Liver (tissue), 8 donors: ENCODE measurements at regions not wholly inside any gene's neighbourhood (a gene's known extent, or its start where the extent isn't known, plus 50 kb on each side); places are given as distances from the start of the nearest gene placed in this dataset.

Source experiments
- DNase-seq: peaks from one replicate; pipeline ENCODE4 v3.0.0-alpha.2; 2017; ENCODE audit warnings: low spot score
- H3K27ac ChIP-seq, 2 donors: one replicate each; pipeline ENCODE4 v1.7.0; 2013; ENCODE audit warnings: inconsistent platforms in 2 of 2, low read length in 2 of 2, control low read depth in 1 of 2, low read depth in 1 of 2, mild to moderate bottlenecking in 1 of 2
- H3K27me3 ChIP-seq, 4 donors: one replicate each; pipeline versions ENCODE4 v1.6.1 to v1.7.0; 2013; ENCODE audit warnings: low read length in 3 of 4, inconsistent platforms in 1 of 4, mild to moderate bottlenecking in 1 of 4, moderate library complexity in 1 of 4; ENCODE audit not compliant: control insufficient read depth in 4 of 4, insufficient read depth in 4 of 4
- H3K36me3 ChIP-seq, 4 donors: one replicate each; pipeline versions ENCODE4 v1.6.1 to v1.7.0; 2013; ENCODE audit warnings: low read length in 3 of 4, mild to moderate bottlenecking in 3 of 4, low read depth in 1 of 4, moderate library complexity in 1 of 4; ENCODE audit not compliant: control insufficient read depth in 4 of 4, insufficient read depth in 3 of 4
- H3K4me1 ChIP-seq, 4 donors: one replicate each; pipeline versions ENCODE4 v1.6.1 to v1.7.0; 2013; ENCODE audit warnings: low read length in 3 of 4, mild to moderate bottlenecking in 3 of 4, moderate library complexity in 1 of 4; ENCODE audit not compliant: control insufficient read depth in 4 of 4, insufficient read depth in 4 of 4
- H3K4me3 ChIP-seq, 3 donors: one replicate each; pipeline versions ENCODE4 v1.6.1 to v1.7.0; 2013; ENCODE audit warnings: low read length in 3 of 3, control low read depth in 1 of 3, low read depth in 1 of 3, mild to moderate bottlenecking in 1 of 3
- H3K9ac ChIP-seq, 2 donors: one replicate each; pipeline ENCODE4 v1.7.0; 2013; ENCODE audit warnings: low read length in 2 of 2, mild to moderate bottlenecking in 2 of 2, moderate library complexity in 2 of 2, control low read depth in 1 of 2, low read depth in 1 of 2
- H3K9me3 ChIP-seq, 4 donors: one replicate each; pipeline versions ENCODE4 v1.6.1 to v1.7.0; 2013; ENCODE audit warnings: low read length in 3 of 4; ENCODE audit not compliant: control insufficient read depth in 4 of 4
- EGR1 ChIP-seq, 2 donors: IDR thresholded peaks; 2 replicates each; pipeline ENCODE4 v1.6.1; 2016 to 2018; ENCODE audit warnings: antibody characterized with exemption in 2 of 2, low read depth in 2 of 2
- FOXA1 ChIP-seq: IDR thresholded peaks from 2 replicates; pipeline ENCODE4 v1.6.1; 2016; ENCODE audit warnings: antibody characterized with exemption
- FOXA2 ChIP-seq: IDR thresholded peaks from 2 replicates; pipeline ENCODE4 v1.6.1; 2016; ENCODE audit warnings: antibody characterized with exemption
- GABPA ChIP-seq, 2 donors: IDR thresholded peaks in 1 of 2; conservative IDR thresholded peaks in 1 of 2; 2 replicates each; pipeline ENCODE4 v1.6.1; 2016; ENCODE audit warnings: antibody characterized with exemption in 2 of 2, mild to moderate bottlenecking in 1 of 2, moderate library complexity in 1 of 2
- HNF4A ChIP-seq, 2 donors: conservative IDR thresholded peaks; 2 replicates each; pipeline ENCODE4 v1.6.1; 2016; ENCODE audit warnings: antibody characterized with exemption in 2 of 2, mild to moderate bottlenecking in 2 of 2
- JUND ChIP-seq, 2 donors: IDR thresholded peaks; 2 replicates each; pipeline ENCODE4 v1.6.1; 2016; ENCODE audit warnings: antibody characterized with exemption in 2 of 2
- NR2F2 ChIP-seq: IDR thresholded peaks from 2 replicates; pipeline ENCODE4 v1.6.1; 2016; ENCODE audit warnings: antibody characterized with exemption
- RAD21 ChIP-seq, 2 donors: IDR thresholded peaks; 2 replicates each; pipeline ENCODE4 v1.6.1; 2016; ENCODE audit warnings: antibody characterized with exemption in 2 of 2, mild to moderate bottlenecking in 2 of 2
- RXRA ChIP-seq, 2 donors: IDR thresholded peaks; 2 replicates each; pipeline ENCODE4 v1.6.1; 2017 to 2018; ENCODE audit warnings: antibody characterized with exemption in 2 of 2, mild to moderate bottlenecking in 1 of 2
- SP1 ChIP-seq: IDR thresholded peaks from 2 replicates; pipeline ENCODE4 v1.6.1; 2018; ENCODE audit warnings: antibody characterized with exemption, mild to moderate bottlenecking
- TAF1 ChIP-seq: conservative IDR thresholded peaks from 2 replicates; pipeline ENCODE4 v1.6.1; 2016; ENCODE audit warnings: antibody characterized with exemption, mild to moderate bottlenecking
- WGBS: extraction: QIAGEN DNeasy Blood & Tissue Kit; methylation state at CpG from one replicate; pipeline ENCODE4 v1.1.7; 2013; 5-methylcytosine and 5-hydroxymethylcytosine counted together
- TF ChIP-seq, protein P1 (sequence below): IDR thresholded peaks from 2 replicates; pipeline ENCODE4 v1.6.1; 2016; ENCODE audit warnings: antibody characterized with exemption
- TF ChIP-seq, protein P2 (sequence below): IDR thresholded peaks from 2 replicates; pipeline ENCODE4 v1.6.1; 2016; ENCODE audit warnings: antibody characterized with exemption, mild to moderate bottlenecking
- TF ChIP-seq, protein P3 (sequence below): fragments of 150-350 bp; IDR thresholded peaks from 2 replicates; pipeline ENCODE4 v1.5.1; 2017; ENCODE audit warnings: improper control_type of control experiment, low read depth, low read length; ENCODE audit not compliant: missing input control
- TF ChIP-seq, protein P4 (sequence below): IDR thresholded peaks from 2 replicates; pipeline ENCODE4 v1.6.1; 2016; ENCODE audit warnings: antibody characterized with exemption
- TF ChIP-seq, protein P5 (sequence below): IDR thresholded peaks from 2 replicates; pipeline ENCODE4 v1.6.1; 2016; ENCODE audit warnings: antibody characterized with exemption
- donor health status: healthy.
- donor health status: healthy.
- donor health status: healthy.
- donor health status: healthy.
- donor health status: healthy.

DNA sequence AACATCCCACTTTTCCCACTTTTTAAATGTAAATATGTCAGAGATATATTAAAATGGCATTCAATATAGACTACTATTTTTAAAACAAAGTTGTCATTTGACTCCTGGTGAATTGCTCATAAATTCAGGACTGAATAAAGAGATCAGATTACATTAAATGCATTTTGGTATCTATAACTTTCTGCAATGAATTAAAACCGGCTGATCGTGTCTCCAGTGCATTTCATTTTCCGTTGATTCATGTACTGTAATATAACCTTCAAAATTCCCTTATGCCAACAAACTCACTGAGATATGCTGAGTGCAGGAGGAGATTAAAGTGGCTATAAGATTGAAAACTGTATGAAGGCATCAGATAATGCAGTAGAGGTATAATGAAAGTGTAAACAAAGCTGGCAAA is 361.1 kb upstream of the CDIN1 start:
- Histone ChIP-seq H3K27ac (no peak overlapping the region), H3K9me3 (peaks cover 0 to 8% (median 5%) of the 10 kb centered on the region in 4 donors), H3K27me3 (no peaks in the 10 kb centered on the region), H3K36me3 (no peaks in the 10 kb centered on the region), H3K9ac (no peak overlapping the region), H3K4me1 (no peaks in the 10 kb centered on the region), H3K4me3 (no peak overlapping the region)
- TF ChIP-seq FOXA2 (no peak), HNF4A (conservative IDR thresholded peaks at IDR 0.05) (no peak), FOXA1 (no peak), RAD21 (IDR thresholded peaks at IDR 0.05) (no peak), TAF1 (no peak), SP1 (no peak), EGR1 (IDR thresholded peaks at IDR 0.05; ENCODE audit: low read depth in 2 of 2) (no peak), GABPA (IDR thresholded peaks at IDR 0.05 in 1 of 2, conservative IDR thresholded peaks at IDR 0.05 in 1 of 2) (no peak), JUND (IDR thresholded peaks at IDR 0.05) (no peak), NR2F2 (no peak), RXRA (IDR thresholded peaks at IDR 0.05) (no peak)
- TF ChIP-seq, protein P1, sequence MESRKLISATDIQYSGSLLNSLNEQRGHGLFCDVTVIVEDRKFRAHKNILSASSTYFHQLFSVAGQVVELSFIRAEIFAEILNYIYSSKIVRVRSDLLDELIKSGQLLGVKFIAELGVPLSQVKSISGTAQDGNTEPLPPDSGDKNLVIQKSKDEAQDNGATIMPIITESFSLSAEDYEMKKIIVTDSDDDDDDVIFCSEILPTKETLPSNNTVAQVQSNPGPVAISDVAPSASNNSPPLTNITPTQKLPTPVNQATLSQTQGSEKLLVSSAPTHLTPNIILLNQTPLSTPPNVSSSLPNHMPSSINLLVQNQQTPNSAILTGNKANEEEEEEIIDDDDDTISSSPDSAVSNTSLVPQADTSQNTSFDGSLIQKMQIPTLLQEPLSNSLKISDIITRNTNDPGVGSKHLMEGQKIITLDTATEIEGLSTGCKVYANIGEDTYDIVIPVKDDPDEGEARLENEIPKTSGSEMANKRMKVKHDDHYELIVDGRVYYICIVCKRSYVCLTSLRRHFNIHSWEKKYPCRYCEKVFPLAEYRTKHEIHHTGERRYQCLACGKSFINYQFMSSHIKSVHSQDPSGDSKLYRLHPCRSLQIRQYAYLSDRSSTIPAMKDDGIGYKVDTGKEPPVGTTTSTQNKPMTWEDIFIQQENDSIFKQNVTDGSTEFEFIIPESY = no peak
- TF ChIP-seq, protein P2, sequence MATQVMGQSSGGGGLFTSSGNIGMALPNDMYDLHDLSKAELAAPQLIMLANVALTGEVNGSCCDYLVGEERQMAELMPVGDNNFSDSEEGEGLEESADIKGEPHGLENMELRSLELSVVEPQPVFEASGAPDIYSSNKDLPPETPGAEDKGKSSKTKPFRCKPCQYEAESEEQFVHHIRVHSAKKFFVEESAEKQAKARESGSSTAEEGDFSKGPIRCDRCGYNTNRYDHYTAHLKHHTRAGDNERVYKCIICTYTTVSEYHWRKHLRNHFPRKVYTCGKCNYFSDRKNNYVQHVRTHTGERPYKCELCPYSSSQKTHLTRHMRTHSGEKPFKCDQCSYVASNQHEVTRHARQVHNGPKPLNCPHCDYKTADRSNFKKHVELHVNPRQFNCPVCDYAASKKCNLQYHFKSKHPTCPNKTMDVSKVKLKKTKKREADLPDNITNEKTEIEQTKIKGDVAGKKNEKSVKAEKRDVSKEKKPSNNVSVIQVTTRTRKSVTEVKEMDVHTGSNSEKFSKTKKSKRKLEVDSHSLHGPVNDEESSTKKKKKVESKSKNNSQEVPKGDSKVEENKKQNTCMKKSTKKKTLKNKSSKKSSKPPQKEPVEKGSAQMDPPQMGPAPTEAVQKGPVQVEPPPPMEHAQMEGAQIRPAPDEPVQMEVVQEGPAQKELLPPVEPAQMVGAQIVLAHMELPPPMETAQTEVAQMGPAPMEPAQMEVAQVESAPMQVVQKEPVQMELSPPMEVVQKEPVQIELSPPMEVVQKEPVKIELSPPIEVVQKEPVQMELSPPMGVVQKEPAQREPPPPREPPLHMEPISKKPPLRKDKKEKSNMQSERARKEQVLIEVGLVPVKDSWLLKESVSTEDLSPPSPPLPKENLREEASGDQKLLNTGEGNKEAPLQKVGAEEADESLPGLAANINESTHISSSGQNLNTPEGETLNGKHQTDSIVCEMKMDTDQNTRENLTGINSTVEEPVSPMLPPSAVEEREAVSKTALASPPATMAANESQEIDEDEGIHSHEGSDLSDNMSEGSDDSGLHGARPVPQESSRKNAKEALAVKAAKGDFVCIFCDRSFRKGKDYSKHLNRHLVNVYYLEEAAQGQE = no peak
- TF ChIP-seq, protein P3, sequence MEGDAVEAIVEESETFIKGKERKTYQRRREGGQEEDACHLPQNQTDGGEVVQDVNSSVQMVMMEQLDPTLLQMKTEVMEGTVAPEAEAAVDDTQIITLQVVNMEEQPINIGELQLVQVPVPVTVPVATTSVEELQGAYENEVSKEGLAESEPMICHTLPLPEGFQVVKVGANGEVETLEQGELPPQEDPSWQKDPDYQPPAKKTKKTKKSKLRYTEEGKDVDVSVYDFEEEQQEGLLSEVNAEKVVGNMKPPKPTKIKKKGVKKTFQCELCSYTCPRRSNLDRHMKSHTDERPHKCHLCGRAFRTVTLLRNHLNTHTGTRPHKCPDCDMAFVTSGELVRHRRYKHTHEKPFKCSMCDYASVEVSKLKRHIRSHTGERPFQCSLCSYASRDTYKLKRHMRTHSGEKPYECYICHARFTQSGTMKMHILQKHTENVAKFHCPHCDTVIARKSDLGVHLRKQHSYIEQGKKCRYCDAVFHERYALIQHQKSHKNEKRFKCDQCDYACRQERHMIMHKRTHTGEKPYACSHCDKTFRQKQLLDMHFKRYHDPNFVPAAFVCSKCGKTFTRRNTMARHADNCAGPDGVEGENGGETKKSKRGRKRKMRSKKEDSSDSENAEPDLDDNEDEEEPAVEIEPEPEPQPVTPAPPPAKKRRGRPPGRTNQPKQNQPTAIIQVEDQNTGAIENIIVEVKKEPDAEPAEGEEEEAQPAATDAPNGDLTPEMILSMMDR = no peak
- DNase-seq = no peak
- 96% methylated on average over 3 of the region's 3 CpGs for WGBS

DNA sequence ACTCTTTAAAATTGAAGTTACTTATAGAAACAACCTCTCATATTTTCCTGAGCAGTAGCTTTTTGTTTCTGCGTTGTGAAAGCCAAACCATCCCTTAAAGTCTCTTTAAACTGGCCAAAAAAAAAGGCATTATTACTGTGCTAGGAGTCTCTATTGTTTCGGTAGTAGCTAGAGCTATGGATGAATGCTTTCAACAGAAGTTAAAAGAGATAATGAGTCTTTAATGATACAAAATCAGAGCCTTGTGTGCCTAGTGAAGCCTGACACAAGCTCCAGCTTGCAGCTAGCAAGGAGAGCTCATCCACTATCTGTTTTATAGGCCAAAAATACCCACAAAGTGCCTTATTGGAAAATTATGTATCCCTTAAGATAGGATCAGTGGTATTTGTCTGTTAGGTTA is 360.4 kb upstream of the CDIN1 start:
- Histone ChIP-seq H3K4me3 (no peak overlapping the region), H3K4me1 (no peaks in the 10 kb centered on the region), H3K9me3 (peaks cover 0 to 11% (median 5%) of the 10 kb centered on the region in 4 donors), H3K27me3 (no peaks in the 10 kb centered on the region), H3K27ac (no peak overlapping the region), H3K9ac (no peak overlapping the region), H3K36me3 (no peaks in the 10 kb centered on the region)
- TF ChIP-seq RAD21 (IDR thresholded peaks at IDR 0.05) (no peak), NR2F2 (no peak), SP1 (no peak), EGR1 (IDR thresholded peaks at IDR 0.05; ENCODE audit: low read depth in 2 of 2) (no peak)
- TF ChIP-seq, protein P4, sequence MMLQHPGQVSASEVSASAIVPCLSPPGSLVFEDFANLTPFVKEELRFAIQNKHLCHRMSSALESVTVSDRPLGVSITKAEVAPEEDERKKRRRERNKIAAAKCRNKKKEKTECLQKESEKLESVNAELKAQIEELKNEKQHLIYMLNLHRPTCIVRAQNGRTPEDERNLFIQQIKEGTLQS = no peak
- TF ChIP-seq, protein P5, sequence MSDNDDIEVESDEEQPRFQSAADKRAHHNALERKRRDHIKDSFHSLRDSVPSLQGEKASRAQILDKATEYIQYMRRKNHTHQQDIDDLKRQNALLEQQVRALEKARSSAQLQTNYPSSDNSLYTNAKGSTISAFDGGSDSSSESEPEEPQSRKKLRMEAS = no peak
- 84% methylated on average over 2 of the region's 2 CpGs for WGBS
- no peak for DNase-seq
